Endodermal cell (in vitro differentiated cells): ENCODE measurements at regions not wholly inside any gene's neighbourhood (a gene's known extent, or its start where the extent isn't known, plus 50 kb on each side); places are given as distances from the start of the nearest gene placed in this dataset.
A peak's percentile ranks its signal among the peaks of the same experiment; 100 is the strongest.

Experiments used
- DNase-seq: peaks from one replicate; pipeline ENCODE4 v3.0.0-alpha.2; 2017
- H3K27ac ChIP-seq: 2 replicates; pipeline ENCODE4 v1.5.1; 2013; ENCODE audit warnings: mild to moderate bottlenecking, low read depth, low read length, moderate library complexity
- H3K27me3 ChIP-seq: 2 replicates; pipeline ENCODE4 v1.6.1; 2013; ENCODE audit warnings: mild to moderate bottlenecking, low read length, moderate library complexity; ENCODE audit not compliant: insufficient read depth, control insufficient read depth, poor library complexity, severe bottlenecking
- H3K36me3 ChIP-seq: 2 replicates; pipeline ENCODE4 v1.7.0; 2013; ENCODE audit warnings: mild to moderate bottlenecking, low read length, moderate library complexity; ENCODE audit not compliant: control insufficient read depth, insufficient read depth
- H3K4me1 ChIP-seq: one replicate; pipeline ENCODE4 v1.7.0; 2013; ENCODE audit warnings: low read length; ENCODE audit not compliant: control insufficient read depth, insufficient read depth
- H3K4me3 ChIP-seq: 2 replicates; pipeline ENCODE4 v1.5.1; 2013; ENCODE audit warnings: mild to moderate bottlenecking, low read length, moderate library complexity
- H3K9ac ChIP-seq: 2 replicates; pipeline ENCODE4 v1.6.1; 2013; ENCODE audit warnings: mild to moderate bottlenecking, low read length, moderate library complexity; ENCODE audit not compliant: poor library complexity, severe bottlenecking; ENCODE audit errors: extremely low read depth
- H3K9me3 ChIP-seq: 2 replicates; pipeline ENCODE4 v1.6.1; 2013; ENCODE audit warnings: mild to moderate bottlenecking, low read length, moderate library complexity; ENCODE audit not compliant: control insufficient read depth
- H3K27ac Mint-ChIP-seq: 2 replicates; pipeline ENCODE4 v1.8.0; 2020; ENCODE audit warnings: mixed read lengths
- H3K27me3 Mint-ChIP-seq: 2 replicates; pipeline ENCODE4 v1.8.0; 2021; ENCODE audit warnings: mild to moderate bottlenecking, mixed read lengths; ENCODE audit not compliant: insufficient read depth
- H3K36me3 Mint-ChIP-seq: 2 replicates; pipeline ENCODE4 v1.8.0; 2020; ENCODE audit warnings: low read depth, mixed read lengths
- H3K4me1 Mint-ChIP-seq: 2 replicates; pipeline ENCODE4 v1.8.0; 2020; ENCODE audit warnings: mixed read lengths
- H3K4me3 Mint-ChIP-seq: 2 replicates; pipeline ENCODE4 v1.8.0; 2020; ENCODE audit warnings: mild to moderate bottlenecking, moderate library complexity, mixed read lengths
- H3K9me3 Mint-ChIP-seq: 2 replicates; pipeline ENCODE4 v1.8.0; 2020; ENCODE audit warnings: mild to moderate bottlenecking, mixed read lengths
- WGBS, 2 experiments: methylation state at CpG; one replicate each; pipeline versions ENCODE4 v1.1.5 to v1.1.7; 2013; ENCODE audit warnings: missing lambda C conversion rate in 2 of 2, mixed read lengths in 1 of 2; ENCODE audit not compliant: insufficient coverage in 1 of 2, insufficient read length in 1 of 2; 5-methylcytosine and 5-hydroxymethylcytosine counted together
- TF ChIP-seq, protein P1 (sequence below): fragments of 200-600 bp; sonication (generic); conservative IDR thresholded peaks from 2 replicates; pipeline ENCODE4 v1.5.0; 2021; ENCODE audit warnings: antibody characterized with exemption, mild to moderate bottlenecking

DNA sequence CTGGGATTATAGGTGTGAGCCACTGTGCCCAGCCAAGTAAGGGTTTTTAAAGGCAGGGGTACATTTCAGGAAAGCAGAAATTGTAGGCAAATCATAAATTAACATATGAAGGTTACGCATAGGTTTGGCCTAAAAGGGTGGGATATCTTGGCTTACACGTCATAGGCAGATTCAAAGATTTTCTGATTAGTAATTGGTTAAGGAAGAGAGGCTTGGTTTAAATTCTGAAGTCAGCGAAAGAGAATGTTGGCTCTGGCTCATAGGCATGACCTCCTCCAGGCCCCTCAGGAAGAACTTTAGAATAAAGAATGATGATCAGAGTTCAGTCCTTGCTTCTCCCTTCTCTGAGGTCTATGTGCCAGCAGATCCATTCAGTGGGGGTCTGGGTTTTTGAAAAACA, 124.8 kb upstream of the RBBP6 start:
- Histone ChIP-seq H3K36me3 (no peaks in the 10 kb centered on the region), H3K27ac (no peak overlapping the region), H3K9me3 (peaks cover 16% of the 10 kb centered on the region), H3K4me1 (no peaks in the 10 kb centered on the region), H3K27me3 (no peaks in the 10 kb centered on the region), H3K4me3 (no peak overlapping the region), H3K9ac (no peak overlapping the region)
- TF ChIP-seq, protein P1, sequence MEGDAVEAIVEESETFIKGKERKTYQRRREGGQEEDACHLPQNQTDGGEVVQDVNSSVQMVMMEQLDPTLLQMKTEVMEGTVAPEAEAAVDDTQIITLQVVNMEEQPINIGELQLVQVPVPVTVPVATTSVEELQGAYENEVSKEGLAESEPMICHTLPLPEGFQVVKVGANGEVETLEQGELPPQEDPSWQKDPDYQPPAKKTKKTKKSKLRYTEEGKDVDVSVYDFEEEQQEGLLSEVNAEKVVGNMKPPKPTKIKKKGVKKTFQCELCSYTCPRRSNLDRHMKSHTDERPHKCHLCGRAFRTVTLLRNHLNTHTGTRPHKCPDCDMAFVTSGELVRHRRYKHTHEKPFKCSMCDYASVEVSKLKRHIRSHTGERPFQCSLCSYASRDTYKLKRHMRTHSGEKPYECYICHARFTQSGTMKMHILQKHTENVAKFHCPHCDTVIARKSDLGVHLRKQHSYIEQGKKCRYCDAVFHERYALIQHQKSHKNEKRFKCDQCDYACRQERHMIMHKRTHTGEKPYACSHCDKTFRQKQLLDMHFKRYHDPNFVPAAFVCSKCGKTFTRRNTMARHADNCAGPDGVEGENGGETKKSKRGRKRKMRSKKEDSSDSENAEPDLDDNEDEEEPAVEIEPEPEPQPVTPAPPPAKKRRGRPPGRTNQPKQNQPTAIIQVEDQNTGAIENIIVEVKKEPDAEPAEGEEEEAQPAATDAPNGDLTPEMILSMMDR = no peak
- DNase-seq = peak; percentile 9
- Mint-ChIP-seq H3K27me3 (peaks cover 2% of the 10 kb centered on the region), H3K4me3 (no peak overlapping the region), H3K27ac (no peak overlapping the region), H3K9me3 (peaks cover 29% of the 10 kb centered on the region), H3K4me1 (peaks cover 9% of the 10 kb centered on the region), H3K36me3 (no peaks in the 10 kb centered on the region)
- WGBS, 2 experiments = 92 to 100% methylated on average over 3 of the region's 3 CpGs

DNA sequence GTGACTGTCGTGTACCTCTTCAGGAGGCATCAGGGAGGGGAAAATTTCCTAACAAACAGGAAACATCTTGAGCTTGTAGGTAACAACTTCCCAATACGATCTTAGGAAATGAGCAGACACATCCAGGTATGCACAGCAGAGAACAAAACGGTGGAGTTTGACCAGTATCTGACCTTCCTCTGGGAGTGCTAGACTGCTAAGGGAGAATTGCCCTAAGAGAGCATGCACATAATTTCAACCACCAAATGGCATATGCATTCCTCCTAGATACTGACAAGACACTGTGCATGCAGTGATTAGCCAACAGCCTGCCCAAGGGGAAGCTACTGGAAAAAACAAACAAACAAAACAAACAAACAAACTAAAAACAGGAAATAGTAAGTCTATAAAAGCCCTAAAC, 120.6 kb upstream of the RBBP6 start:
- Mint-ChIP-seq H3K36me3 (no peaks in the 10 kb centered on the region), H3K9me3 (peaks cover 26% of the 10 kb centered on the region), H3K27ac (no peak overlapping the region), H3K4me1 (peaks cover 11% of the 10 kb centered on the region), H3K4me3 (no peak overlapping the region), H3K27me3 (no peaks in the 10 kb centered on the region)
- DNase-seq = peak; percentile 37
- no peaks in the 10 kb centered on the region for H3K36me3 ChIP-seq
- H3K27ac ChIP-seq = no peak overlapping the region
- H3K4me1 ChIP-seq = no peaks in the 10 kb centered on the region
- H3K4me3 ChIP-seq = no peak overlapping the region
- 91 to 96% methylated on average over 3 of the region's 3 CpGs for WGBS, 2 experiments
- peaks cover 16% of the 10 kb centered on the region for H3K9me3 ChIP-seq
- no peaks in the 10 kb centered on the region for H3K27me3 ChIP-seq
- TF ChIP-seq, protein P1 = no peak
- no peak overlapping the region for H3K9ac ChIP-seq

DNA sequence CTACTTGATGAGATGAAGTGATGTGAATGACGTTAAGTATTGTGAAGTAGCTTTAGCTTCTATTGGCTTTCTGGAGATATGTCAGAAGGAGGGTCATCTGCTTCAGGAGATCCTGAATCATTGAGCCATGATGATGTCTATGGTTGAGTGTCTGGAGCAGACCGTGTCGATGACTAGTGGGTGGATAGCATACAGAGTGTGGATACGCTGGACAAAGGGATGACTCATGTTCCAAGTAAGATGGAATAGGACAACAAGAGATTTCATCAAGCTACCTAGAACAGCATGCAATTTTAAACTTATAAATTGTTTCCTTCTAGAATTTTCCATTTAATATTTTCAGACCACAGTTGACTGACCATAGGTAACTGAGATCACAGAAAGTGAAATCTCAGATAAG, 116.1 kb upstream of the RBBP6 start:
- H3K27me3 ChIP-seq = no peaks in the 10 kb centered on the region
- DNase-seq = peak; percentile 2
- peaks cover 16% of the 10 kb centered on the region for H3K4me1 Mint-ChIP-seq
- no peak overlapping the region for H3K9ac ChIP-seq
- H3K27ac ChIP-seq = no peak overlapping the region
- WGBS, 2 experiments = 89 to 97% methylated on average over 3 to 4 of the region's 4 CpGs
- H3K27me3 Mint-ChIP-seq = no peaks in the 10 kb centered on the region
- H3K4me3 Mint-ChIP-seq = no peak overlapping the region
- H3K27ac Mint-ChIP-seq = no peak overlapping the region
- H3K9me3 Mint-ChIP-seq = peaks cover 3% of the 10 kb centered on the region
- no peaks in the 10 kb centered on the region for H3K36me3 Mint-ChIP-seq
- no peaks in the 10 kb centered on the region for H3K36me3 ChIP-seq
- H3K4me1 ChIP-seq = no peaks in the 10 kb centered on the region
- TF ChIP-seq, protein P1 = no peak
- peaks cover 8% of the 10 kb centered on the region for H3K9me3 ChIP-seq
- no peak overlapping the region for H3K4me3 ChIP-seq
